ENCODE measurements at regions not wholly inside any gene's neighbourhood (a gene's known extent, or its start where the extent isn't known, plus 50 kb on each side); places are given as distances from the start of the nearest gene placed in this dataset.
"Not testable (repeated sequence)": the region's sequence is repeated elsewhere in the genome, so short reads cannot be mapped to it uniquely, and the experiment has no call there.

DNA sequence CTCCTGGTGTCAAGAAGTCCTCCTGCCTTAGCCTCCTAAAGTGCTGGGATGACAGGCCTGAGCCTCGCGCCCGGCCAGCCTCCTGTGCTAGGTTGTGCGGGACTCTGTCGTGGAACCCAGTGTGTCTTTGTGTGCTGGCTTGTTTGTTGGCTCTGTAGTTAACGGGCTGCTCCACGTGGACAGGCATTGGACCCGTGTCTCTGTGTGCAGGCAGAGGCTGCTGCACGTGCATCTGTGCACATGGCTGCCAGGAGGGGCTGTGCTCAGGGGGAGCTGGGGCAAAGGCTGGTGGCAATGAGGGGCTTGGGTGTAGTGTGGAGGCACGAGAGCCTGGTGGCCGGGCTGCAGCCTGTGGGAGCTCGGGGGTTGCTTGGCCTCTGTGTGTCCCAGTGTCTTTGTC, 121.3 kb upstream of the ALDH3B2 start:
- TF ChIP-seq POLR2A (IDR thresholded peaks at IDR 0.05; ENCODE audit: low read depth, low read length): no peak
- FAIRE-seq: no peak
- no peak for DNase-seq (ENCODE audit: insufficient read length, low spot score)

DNA sequence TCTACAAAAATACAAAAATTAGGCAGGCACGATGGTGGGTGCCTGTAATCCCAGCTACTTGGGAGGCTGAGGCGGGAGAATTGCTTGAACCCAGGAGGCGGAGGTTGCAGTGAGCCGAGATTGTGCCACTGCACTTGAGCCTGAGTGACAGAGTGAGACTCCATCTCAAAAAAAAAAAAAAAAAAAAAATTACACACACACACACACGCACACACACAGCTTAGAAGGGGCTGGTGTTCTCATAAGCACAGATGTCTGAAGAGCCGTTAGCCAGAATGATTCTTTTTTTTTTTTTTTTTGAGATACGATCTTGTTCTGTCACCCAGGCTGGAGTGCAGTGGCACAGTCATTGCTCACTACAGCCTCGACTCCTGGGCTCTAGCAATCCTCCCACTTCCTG, 119.3 kb upstream of the ALDH3B2 start:
- not testable (repeated sequence) for DNase-seq (ENCODE audit: insufficient read length, low spot score)

DNA sequence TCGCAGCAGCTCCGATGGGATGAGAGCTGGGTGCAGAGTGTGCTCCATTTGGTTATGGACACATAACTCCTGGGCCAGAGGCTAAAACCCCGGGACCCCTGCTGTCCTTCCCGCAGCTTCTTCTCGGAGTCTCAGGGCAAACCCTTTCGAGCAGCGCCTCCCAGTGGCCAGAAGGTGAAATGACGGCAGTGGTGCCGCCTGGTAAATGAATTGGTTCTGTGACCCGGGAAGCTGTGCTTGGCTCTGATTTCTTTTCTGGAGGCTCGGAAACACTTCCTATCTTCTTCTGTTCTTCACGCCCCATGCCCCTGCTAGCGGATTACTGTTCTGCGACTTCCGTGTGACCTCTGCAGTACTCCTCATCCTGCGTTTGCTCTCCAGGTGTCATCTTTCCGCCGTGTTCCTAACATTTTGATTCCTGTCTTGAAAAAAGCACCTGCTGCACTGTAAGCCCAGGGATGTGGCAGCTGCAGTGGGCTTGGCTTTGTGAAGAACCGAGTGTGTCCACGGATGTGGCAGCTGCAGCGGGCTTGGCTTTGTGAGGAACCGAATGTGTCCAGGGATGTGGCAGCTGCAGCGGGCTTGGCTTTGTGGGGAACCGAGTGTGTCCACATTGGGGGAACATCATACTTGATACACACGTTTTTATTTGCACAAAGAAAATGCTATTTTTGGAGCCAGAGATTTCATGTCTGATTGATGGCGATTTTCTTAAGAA, 118.0 kb upstream of the ALDH3B2 start:
- not testable (repeated sequence) for DNase-seq (ENCODE audit: insufficient read length, low spot score); FAIRE-seq

More for the DNA sequence above, 119.3 kb upstream of the ALDH3B2 start:
- FAIRE-seq: not testable (repeated sequence)

DNA sequence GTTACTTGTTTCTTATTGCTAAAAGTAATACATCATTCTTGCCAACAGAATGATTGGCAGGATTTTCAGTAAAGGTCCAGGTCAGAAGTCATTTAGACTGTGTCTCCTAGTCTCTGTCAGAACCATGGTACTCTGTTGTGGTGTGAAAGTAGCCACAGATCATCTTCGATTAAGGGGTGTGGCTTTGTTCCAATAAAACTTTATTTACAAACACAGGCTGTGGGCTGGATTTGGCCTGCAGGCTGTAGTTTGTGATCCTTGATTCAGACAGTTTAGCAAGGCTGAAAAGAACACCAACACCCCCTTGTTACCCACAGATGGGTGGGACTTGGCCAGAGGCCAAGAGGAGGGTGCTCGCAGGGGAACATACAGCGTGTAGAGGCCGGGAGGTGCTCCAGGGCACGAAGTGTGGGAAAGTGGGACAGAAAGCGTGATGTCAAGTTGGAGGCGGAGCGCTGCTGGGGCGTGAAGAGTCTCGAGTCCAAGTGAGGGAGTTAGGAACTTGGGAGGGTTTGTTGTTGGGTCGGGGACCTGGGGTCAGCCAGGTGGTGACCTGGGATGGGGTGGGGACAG, 117.3 kb upstream of the ALDH3B2 start:
- not testable (repeated sequence) for DNase-seq (ENCODE audit: insufficient read length, low spot score); FAIRE-seq

DNA sequence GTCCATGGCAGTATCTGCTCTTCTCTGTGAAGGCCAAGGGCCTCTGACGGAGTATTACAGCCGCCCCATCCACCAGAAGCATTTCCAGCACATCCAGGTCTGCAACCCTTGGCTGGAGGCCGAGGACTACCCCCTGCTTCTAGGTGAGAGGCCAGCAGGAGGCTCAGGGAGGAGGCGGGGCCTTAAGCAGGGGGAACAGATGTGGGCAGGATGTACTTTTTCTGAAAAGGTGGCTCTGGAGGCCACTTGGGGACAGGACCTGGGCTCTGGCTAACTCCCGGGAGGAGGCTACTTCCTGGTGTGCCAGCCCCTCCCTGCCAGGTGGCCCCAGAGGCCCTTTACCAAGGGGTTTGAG, 113.9 kb upstream of the ALDH3B2 start:
- not testable (repeated sequence) for FAIRE-seq; DNase-seq (ENCODE audit: insufficient read length, low spot score)

DNA sequence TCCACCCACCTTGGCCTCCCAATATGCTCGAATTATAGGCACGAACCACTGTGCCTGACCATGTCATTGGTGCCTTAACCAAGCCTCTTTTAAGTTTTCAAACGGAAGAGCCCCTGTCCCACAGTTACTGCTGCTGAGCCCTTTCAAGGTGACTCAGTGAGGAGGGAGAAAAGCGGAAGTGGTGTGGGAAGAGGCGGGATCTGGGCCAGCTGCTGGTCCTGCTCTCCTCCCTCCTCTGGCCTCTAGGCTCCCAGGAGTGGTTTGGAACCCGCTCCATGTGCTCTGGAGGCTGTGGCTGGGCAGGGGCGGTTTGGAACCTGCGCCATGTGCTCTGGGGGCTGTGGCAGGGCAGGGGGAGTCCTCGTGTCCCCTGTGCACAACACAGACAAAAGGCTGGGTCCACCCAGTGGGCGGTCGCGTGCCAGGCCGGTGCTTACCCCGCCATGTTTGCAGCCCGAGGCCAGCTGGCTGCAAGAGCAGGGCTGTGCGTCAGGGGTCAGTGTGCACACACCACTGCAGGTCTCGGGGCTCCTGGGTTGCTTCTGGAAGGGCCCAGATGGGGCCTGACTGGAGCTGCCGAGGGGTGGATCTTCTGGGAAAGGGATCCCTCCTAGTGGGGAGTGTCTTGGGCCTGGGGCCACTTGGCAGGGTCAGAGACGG, 113.4 kb upstream of the ALDH3B2 start:
- DNase-seq (ENCODE audit: insufficient read length, low spot score); FAIRE-seq: not testable (repeated sequence)

DNA sequence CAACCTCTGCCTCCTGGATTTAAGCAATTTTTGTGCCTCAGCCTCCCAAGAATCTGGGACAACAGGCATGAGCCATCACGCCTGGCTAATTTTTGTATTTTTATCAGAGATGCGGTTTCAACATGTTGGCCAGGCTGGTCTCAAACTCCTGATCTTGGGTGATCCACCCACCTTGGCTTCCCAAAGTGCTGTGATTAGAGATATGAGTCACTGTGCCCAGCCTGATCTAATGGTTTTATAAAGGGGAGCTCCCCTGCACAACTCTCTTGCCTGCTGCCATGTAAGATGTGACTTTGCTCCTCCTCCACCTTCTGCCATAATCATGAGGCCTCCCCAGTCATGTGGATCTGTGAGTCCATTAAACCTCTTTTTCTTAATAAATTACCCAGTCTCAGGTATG, 107.5 kb upstream of the ALDH3B2 start:
- DNase-seq (ENCODE audit: insufficient read length, low spot score); FAIRE-seq: not testable (repeated sequence)

DNA sequence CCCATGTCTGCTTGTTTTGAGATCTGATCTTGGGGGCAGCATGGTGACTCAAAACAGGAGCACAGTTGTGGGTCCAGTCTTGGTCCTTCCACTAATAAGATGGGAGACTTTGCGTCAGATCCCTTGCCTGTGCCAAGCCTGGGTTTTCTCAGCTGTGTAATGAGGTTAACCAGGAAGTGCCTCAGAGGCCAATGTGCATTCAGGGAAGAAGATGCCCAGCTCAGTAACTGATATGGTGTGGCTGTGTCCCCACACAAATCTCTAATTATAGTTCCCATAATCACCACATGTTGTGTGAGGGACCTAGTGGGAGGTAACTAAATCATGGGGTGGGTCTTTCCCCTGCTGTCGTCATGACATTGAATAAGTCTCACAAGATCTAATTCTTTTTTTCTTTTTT, 107.1 kb upstream of the ALDH3B2 start:
- not testable (repeated sequence) for DNase-seq (ENCODE audit: insufficient read length, low spot score); FAIRE-seq

DNA sequence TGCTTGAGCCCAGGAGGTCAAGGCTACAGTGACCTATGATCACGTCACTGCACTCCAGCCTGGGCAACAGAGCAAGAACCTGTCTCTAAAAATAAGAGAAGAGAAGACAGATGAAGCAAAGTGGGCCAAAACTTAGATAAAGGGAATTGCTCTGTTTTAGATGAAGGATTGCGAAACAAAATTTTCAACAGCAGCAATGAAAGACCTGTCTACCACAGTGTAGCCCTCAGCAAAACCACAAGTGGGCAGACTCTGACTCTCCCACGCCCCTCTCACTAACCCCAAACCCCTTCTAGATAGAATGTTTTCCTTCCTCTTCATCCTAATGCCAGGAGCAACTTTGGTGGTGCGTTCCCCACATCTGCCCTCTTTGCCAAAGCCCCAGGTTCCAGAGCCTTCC, 105.6 kb upstream of the ALDH3B2 start:
- TF ChIP-seq POLR2A (IDR thresholded peaks at IDR 0.05; ENCODE audit: low read depth, low read length): no peak
- FAIRE-seq: no peak
- DNase-seq (ENCODE audit: insufficient read length, low spot score): no peak

DNA sequence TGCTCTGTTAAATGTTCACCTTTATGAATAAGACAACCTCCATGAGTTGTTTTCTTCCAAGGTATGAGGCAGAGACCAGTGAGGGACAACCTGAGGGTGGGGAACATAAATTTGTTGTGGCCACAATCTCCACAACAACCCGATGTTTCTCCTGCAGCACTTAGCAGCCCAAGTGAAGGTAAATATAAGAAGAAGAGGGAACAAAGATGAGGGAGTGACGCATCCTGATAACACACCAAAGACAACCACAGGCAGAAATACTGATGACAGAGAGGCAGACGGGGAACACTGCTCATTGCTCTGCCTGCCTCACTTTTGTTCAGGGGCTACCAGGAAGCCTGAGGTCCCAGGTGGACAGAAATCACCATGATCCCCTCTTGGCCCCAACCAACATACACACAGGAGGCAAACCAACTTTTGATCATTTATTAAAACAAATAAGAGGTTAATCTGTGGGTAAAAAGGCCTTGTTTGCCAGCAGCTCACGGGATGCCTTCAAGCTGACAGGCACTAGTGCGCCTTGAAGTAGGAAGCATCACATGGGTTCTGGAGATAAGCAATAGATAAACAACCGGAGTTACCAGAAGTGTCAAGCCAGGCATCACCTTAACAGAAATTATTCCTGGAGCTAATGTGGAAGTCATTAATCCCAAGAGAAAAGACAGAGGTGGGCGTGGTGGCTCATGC, 104.9 kb upstream of the ALDH3B2 start:
- FAIRE-seq; DNase-seq (ENCODE audit: insufficient read length, low spot score): not testable (repeated sequence)

DNA sequence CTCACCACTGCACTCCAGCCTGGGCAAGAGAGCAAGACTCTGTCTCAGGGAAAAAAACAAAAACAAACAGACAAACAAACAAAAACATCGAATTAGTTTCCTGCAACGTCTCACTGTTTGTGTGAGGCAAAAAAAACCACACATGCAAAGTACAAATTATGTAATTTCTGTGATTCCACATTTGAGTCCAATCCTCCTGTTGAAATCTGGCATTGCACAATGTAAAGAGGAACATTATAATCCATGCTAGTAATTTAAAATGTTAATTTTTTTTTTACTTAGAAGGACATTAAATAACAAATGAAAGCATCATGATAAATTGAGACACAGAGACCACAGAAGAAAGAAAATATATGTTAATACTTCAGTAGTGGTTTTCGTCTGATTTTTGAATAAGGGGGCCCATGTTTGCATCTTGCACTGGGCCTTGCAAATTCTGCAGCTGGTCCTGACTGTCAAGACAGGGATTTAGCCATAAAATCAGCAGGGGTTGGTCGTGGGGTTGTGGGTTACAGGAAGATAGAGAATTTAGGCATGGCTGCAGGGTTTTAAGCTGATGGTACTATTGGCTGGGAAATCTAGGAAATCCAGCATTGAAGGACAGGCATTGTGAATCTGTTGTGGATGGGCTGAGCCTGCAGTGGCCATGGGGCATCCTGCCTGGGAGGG, 102.6 kb upstream of the ALDH3B2 start:
- no peak for DNase-seq (ENCODE audit: insufficient read length, low spot score)
- FAIRE-seq: no peak
- no peak for TF ChIP-seq POLR2A (IDR thresholded peaks at IDR 0.05; ENCODE audit: low read depth, low read length)

DNA sequence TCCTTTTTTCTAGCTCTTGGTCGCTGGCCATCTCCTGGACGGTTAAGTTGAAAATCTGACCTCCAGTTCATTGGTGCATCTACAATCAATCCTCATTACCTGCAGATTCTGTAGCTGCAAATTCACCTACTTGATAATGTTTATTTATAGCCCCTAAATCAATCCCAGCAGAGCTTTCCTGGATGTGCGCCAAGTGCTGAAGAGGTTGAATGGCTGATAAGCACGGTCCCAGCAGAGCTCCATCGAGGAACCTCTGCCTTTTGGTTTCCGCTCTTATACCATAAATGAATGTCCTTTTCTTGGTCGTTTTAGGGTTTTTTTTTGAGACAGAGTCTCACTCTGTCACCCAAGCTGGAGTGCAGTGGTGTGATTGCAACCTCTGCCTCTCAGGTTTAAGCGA, 99.8 kb upstream of the ALDH3B2 start:
- DNase-seq (ENCODE audit: insufficient read length, low spot score); FAIRE-seq: not testable (repeated sequence)

DNA sequence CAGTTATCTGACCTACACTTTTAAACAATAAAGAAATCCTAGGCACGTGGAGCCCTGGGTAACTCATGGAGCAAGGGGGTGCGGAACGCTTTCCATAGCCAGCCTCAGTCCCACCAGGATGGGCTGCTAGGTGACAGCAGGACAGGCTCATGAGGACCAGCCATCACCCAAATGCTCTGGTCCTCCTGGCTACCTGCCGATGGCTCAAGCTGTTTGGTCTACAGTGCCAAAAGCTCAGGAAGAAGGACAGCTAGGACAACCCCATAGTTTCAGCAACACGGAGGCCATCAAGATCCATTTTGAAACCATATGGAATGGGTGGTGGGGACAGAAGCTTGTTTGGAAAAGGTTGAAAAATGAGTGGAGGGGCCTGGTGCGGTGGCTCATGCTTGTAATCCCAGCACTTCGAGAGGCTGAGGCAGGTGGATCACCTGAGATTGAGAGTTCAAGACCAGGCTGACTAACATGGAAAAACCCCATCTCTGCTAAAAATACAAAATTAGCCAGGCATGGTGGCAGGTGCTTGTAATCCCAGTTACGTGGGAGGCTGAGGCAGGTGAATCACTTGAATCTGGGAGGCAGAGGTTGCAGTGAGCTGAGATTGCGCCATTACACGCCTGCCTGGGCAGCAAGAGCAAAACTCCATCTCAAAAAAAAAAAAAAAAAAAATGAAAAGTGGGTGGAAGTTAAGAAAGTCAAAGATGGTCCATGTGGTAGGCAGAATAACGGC, 93.7 kb upstream of the ALDH3B2 start:
- FAIRE-seq; DNase-seq (ENCODE audit: insufficient read length, low spot score): not testable (repeated sequence)

DNA sequence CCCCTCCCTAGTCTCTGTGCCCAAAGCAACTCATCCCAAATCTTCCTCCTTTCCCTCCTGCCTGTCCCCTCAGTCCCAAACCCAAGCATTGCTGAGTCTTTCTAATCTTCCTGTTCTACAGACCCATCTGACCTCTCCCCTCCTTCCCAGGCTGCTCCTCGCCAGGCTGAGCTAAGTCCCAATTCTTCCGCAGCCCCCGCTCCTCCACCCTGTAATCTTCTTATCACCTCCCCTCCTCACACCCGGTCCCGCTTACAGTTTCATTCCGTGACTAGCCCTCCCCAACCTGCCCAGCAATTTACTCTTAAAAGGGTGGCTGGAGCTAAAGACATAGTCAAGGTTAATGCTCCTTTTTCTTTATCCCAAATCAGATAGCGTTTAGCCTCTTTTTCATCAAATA, 86.8 kb upstream of the ALDH3B2 start:
- DNase-seq (ENCODE audit: insufficient read length, low spot score); FAIRE-seq: not testable (repeated sequence)

DNA sequence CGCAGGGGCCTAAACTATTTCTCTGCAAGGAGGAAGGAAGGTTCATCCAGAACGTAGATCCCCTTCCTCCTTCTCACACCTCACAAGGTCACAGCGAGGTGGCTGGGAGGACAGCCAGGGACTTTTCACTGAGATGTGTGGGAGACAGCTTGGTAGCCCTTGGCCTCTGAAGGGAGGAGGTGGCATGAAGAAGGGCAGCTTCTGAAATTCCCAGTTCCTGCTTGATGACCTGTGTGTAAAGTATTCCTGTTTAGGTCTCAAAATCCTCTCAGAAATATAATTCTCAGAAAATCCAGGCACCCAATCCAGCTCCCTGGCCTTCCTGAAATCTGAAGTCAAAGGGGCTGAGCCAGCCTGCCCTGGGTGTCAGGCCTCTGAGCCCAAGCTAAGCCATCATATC, 84.9 kb upstream of the ALDH3B2 start:
- FAIRE-seq; DNase-seq (ENCODE audit: insufficient read length, low spot score): not testable (repeated sequence)

DNA sequence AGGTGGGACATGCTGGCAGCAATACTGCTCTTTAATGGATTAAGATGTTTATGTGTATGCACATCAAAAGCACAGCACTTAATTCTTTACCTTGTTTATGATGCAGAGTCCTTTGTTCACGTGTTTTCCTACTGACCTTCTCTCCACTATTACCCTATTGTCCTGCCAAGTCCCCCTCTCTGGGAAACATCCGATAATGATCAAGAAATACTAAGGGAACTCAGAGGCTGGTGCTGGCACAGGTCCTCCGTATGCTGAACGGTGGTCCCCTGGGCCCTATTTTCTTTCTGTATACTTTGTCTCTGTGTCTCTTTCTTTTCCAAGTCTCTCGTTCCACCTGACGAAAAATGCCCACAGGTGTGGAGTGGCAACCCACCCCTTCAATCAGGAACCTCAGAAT, 84.0 kb upstream of the ALDH3B2 start:
- DNase-seq (ENCODE audit: insufficient read length, low spot score); FAIRE-seq: not testable (repeated sequence)

DNA sequence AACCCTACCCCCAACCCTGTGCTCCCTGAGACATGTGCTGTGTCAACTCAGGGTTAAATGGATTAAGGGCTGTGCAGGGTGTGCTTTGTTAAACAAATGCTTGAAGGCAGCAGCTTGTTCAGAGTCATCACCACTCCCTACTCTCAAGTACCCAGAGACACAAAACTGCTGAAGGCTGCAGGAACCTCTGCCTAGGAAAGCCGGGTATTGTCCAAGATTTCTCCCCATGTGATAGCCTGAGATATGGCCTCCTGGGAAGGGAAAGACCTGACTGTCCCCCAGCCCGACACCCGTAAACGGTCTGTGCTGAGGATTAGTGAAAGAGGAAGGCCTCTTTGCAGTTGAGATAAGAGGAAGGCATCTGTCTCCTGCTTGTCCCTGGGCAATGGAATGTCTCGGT, 83.6 kb upstream of the ALDH3B2 start:
- not testable (repeated sequence) for DNase-seq (ENCODE audit: insufficient read length, low spot score); FAIRE-seq

DNA sequence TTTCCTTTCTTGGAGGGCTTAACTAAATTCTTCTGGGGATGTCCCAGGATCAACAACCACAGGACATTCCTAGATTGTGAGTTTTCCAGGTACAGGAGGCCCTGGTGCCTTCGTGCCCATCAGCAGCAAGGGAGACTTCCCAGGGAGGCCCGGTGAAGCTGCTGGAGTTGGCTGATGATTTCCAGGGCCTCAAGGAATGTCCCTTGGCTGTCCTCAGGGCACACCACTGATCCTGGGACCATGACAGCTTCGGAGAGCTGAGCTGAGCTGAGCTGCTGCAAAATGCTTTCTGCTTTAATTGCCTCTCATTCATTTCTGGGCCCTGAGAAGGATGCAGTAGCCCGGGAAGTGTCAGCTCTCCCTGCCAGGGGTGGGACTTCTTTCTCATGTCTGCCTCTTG, 79.4 kb upstream of the ALDH3B2 start:
- not testable (repeated sequence) for FAIRE-seq; DNase-seq (ENCODE audit: insufficient read length, low spot score)
